GM12873 (cell line): ENCODE measurements at regions not wholly inside any gene's neighbourhood (a gene's known extent, or its start where the extent isn't known, plus 50 kb on each side); places are given as distances from the start of the nearest gene placed in this dataset.

ENCODE experiments used
- TF ChIP-seq, protein P1 (sequence below): IDR thresholded peaks from 2 replicates; pipeline ENCODE4 v1.5.1; 2012; ENCODE audit warnings: low read depth, mild to moderate bottlenecking, moderate library complexity, low read length, control low read depth; ENCODE audit not compliant: insufficient read depth; ENCODE audit errors: missing control alignments

GRCh38 chr4:162699629-162700028, 467.1 kb downstream of the NAF1 start:
- TF ChIP-seq, protein P1, sequence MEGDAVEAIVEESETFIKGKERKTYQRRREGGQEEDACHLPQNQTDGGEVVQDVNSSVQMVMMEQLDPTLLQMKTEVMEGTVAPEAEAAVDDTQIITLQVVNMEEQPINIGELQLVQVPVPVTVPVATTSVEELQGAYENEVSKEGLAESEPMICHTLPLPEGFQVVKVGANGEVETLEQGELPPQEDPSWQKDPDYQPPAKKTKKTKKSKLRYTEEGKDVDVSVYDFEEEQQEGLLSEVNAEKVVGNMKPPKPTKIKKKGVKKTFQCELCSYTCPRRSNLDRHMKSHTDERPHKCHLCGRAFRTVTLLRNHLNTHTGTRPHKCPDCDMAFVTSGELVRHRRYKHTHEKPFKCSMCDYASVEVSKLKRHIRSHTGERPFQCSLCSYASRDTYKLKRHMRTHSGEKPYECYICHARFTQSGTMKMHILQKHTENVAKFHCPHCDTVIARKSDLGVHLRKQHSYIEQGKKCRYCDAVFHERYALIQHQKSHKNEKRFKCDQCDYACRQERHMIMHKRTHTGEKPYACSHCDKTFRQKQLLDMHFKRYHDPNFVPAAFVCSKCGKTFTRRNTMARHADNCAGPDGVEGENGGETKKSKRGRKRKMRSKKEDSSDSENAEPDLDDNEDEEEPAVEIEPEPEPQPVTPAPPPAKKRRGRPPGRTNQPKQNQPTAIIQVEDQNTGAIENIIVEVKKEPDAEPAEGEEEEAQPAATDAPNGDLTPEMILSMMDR, result no peak

DNA sequence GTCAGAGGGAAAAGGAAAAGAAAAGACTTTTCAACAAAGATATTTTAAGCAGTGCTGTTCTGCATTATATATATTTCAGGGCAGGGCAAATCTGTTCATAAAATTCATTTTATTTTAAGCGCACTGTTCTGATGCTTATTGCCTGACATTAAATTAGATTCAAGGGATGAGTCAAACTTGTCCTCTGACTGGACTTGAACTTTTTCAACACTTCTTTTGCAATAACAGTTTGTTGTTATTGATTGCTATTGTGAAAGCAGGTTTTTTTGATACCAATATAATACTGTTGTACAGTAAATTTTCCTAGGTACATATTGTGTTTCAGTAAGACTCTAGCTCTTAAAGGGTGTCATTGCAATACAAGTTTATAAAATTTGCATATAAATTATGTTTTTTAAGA, 481.3 kb downstream of the NAF1 start:
- TF ChIP-seq, protein P1, result no peak

DNA sequence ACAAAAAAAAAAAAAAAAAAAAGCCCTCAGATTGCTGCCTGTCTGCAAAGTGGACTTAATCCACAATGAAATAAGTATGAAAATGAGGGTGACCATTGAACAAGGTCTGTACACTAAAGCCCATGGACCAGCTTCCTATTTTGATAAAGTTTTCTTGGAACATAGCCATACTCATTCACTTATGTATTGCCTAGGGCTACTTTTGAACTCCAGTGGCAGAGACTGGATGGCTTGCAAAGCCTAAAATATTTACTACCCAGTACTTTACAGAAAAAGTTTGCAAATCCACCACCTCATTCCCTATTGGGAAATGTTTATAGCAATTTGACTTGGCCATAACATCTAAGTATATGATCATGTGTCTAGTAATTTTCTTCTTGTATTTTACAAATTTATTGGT, 481.7 kb downstream of the NAF1 start:
- TF ChIP-seq, protein P1, result no peak

- TF ChIP-seq, protein P1, result no peak
Measured at GRCh38 chr4:162684371-162684700, 482.4 kb downstream of the NAF1 start.

- TF ChIP-seq, protein P1, result no peak
Measured at GRCh38 chr4:162683659-162684370, 482.9 kb downstream of the NAF1 start.

- TF ChIP-seq, protein P1, result no peak
Measured at GRCh38 chr4:162682651-162683050, 484.0 kb downstream of the NAF1 start.

GRCh38 chr4:162681212-162681611, 485.5 kb downstream of the NAF1 start:
- TF ChIP-seq, protein P1, result no peak
